K562 (cell line): ENCODE measurements at regions not wholly inside any gene's neighbourhood (a gene's known extent, or its start where the extent isn't known, plus 50 kb on each side); places are given as distances from the start of the nearest gene placed in this dataset.
A peak's percentile ranks its signal among the peaks of the same experiment; 100 is the strongest.

Experiments
- ATF1 ChIP-seq, 2 experiments: fragments of 450-650 bp in 1 of 2; IDR thresholded peaks; 2 replicates each; pipeline ENCODE4 v1.6.1; 2016; ENCODE audit warnings: missing compliant biosample characterization in 1 of 2, missing genetic modification characterization in 1 of 2
- BRD4 ChIP-seq: fragments of 200-600 bp; sonication (generic); IDR thresholded peaks from 2 replicates; pipeline ENCODE4 v1.6.1; 2017; ENCODE audit warnings: inconsistent platforms
- CBFA2T3 ChIP-seq: fragments of 450-650 bp; IDR thresholded peaks from 2 replicates; pipeline ENCODE4 v1.6.1; 2017
- CC2D1A ChIP-seq: fragments of 450-650 bp; IDR thresholded peaks from 2 replicates; pipeline ENCODE4 v1.6.1; 2017; ENCODE audit warnings: mild to moderate bottlenecking
- EP400 ChIP-seq: fragments of 450-650 bp; IDR thresholded peaks from 2 replicates; pipeline ENCODE4 v1.6.1; 2017; ENCODE audit warnings: antibody characterized with exemption, mild to moderate bottlenecking, moderate library complexity
- ERF ChIP-seq: fragments of 450-650 bp; formaldehyde crosslinking; IDR thresholded peaks from 2 replicates; pipeline ENCODE4 v1.4.0; 2020; ENCODE audit warnings: mild to moderate bottlenecking, mixed read lengths
- ETS2 ChIP-seq: IDR thresholded peaks from 2 replicates; pipeline ENCODE4 v1.6.1; 2016; ENCODE audit warnings: borderline replicate concordance, missing genetic modification characterization, mild to moderate bottlenecking, moderate library complexity, missing compliant biosample characterization; ENCODE audit not compliant: poor library complexity, severe bottlenecking
- JUND ChIP-seq, 2 experiments: IDR thresholded peaks; 2 replicates in 1 of 2; 3 replicates in 1 of 2; pipeline ENCODE4 v1.6.1; 2011; ENCODE audit warnings: borderline replicate concordance in 2 of 2, low read depth in 2 of 2, low read length in 2 of 2, improper control_type of control experiment in 1 of 2, missing biosample characterization in 1 of 2, missing genetic modification characterization in 1 of 2, missing genetic modification reagents in 1 of 2
- MAFF ChIP-seq: IDR thresholded peaks from 2 replicates; pipeline ENCODE4 v1.6.1; 2012; ENCODE audit warnings: low read length, improper control_type of control experiment
- MEIS2 ChIP-seq: fragments of 450-650 bp; IDR thresholded peaks from 2 replicates; pipeline ENCODE4 v1.6.1; 2014; ENCODE audit warnings: mild to moderate bottlenecking; ENCODE audit not compliant: partially characterized antibody
- MXI1 ChIP-seq: IDR thresholded peaks from 2 replicates; pipeline ENCODE4 v1.6.1; 2011; ENCODE audit warnings: low read depth, mild to moderate bottlenecking, improper control_type of control experiment, low read length
- NR2C1 ChIP-seq, 2 experiments: fragments of 450-650 bp; IDR thresholded peaks; 2 replicates each; pipeline ENCODE4 v1.6.1; 2017; ENCODE audit warnings: mild to moderate bottlenecking in 2 of 2, antibody characterized with exemption in 1 of 2, inconsistent platforms in 1 of 2, missing compliant biosample characterization in 1 of 2, missing genetic modification characterization in 1 of 2
- NR4A1 ChIP-seq, 2 experiments: fragments of 250-450 bp in 1 of 2; fragments of 450-650 bp in 1 of 2; sonication (Bioruptor Pico) in 1 of 2; IDR thresholded peaks; 2 replicates each; pipeline versions ENCODE4 v1.4.0 to v1.6.1; 2016 to 2020; ENCODE audit warnings: mild to moderate bottlenecking in 2 of 2, missing compliant biosample characterization in 1 of 2, missing genetic modification characterization in 1 of 2, moderate library complexity in 1 of 2
- PCBP2 ChIP-seq: fragments of 200-400 bp; formaldehyde crosslinking; IDR thresholded peaks from 2 replicates; pipeline ENCODE4 v1.6.1; 2018; ENCODE audit warnings: low read length, low read depth, mild to moderate bottlenecking, moderate library complexity; ENCODE audit not compliant: poor library complexity, severe bottlenecking
- RB1 ChIP-seq: fragments of 450-650 bp; IDR thresholded peaks from 2 replicates; pipeline ENCODE4 v1.6.1; 2017; ENCODE audit warnings: low read depth, mild to moderate bottlenecking
- RBM34 ChIP-seq: fragments of 200-400 bp; formaldehyde crosslinking; IDR thresholded peaks from 2 replicates; pipeline ENCODE4 v1.6.1; 2018; ENCODE audit warnings: low read length, borderline replicate concordance; ENCODE audit not compliant: insufficient read depth
- SMARCA4 ChIP-seq: fragments of 450-650 bp; IDR thresholded peaks from 2 replicates; pipeline ENCODE4 v1.6.1; 2016
- XRCC3 ChIP-seq: fragments of 450-650 bp; IDR thresholded peaks from 2 replicates; pipeline ENCODE4 v1.6.1; 2017; ENCODE audit warnings: mild to moderate bottlenecking, moderate library complexity
- XRCC5 ChIP-seq: fragments of 200-400 bp; formaldehyde crosslinking; IDR thresholded peaks from 2 replicates; pipeline ENCODE4 v1.6.1; 2017; ENCODE audit warnings: low read depth, mild to moderate bottlenecking, low read length
- ZBTB26 ChIP-seq: fragments of 450-650 bp; formaldehyde crosslinking; IDR thresholded peaks from 2 replicates; pipeline ENCODE4 v1.4.0; 2022; ENCODE audit warnings: missing genetic modification characterization
- ZNF586 ChIP-seq: fragments of 450-650 bp; formaldehyde crosslinking; conservative IDR thresholded peaks from 2 replicates; pipeline ENCODE4 v1.4.0; 2020; ENCODE audit warnings: mild to moderate bottlenecking, moderate library complexity
- ZNF707 ChIP-seq: fragments of 250-450 bp; sonication (Bioruptor Pico); conservative IDR thresholded peaks from 2 replicates; pipeline ENCODE4 v1.8.0; 2022; ENCODE audit warnings: inconsistent platforms, mild to moderate bottlenecking, moderate library complexity
- ZNF77 ChIP-seq: fragments of 250-450 bp; sonication (Bioruptor Pico); IDR thresholded peaks from 2 replicates; pipeline ENCODE4 v1.5.0; 2020
- TF ChIP-seq, protein P1 (sequence below): fragments of 250-450 bp; sonication (Bioruptor Pico); IDR thresholded peaks from 2 replicates; pipeline ENCODE4 v1.4.0; 2020; ENCODE audit warnings: mild to moderate bottlenecking, moderate library complexity, borderline replicate concordance
- TF ChIP-seq, protein P2 (sequence below): fragments of 450-650 bp; formaldehyde crosslinking; IDR thresholded peaks from 2 replicates; pipeline ENCODE4 v1.4.0; 2022; ENCODE audit warnings: mild to moderate bottlenecking, moderate library complexity

GRCh38 chr2:12106440-12107080 is 360.1 kb downstream of the LPIN1 start (continued):
- TF ChIP-seq, protein P1, sequence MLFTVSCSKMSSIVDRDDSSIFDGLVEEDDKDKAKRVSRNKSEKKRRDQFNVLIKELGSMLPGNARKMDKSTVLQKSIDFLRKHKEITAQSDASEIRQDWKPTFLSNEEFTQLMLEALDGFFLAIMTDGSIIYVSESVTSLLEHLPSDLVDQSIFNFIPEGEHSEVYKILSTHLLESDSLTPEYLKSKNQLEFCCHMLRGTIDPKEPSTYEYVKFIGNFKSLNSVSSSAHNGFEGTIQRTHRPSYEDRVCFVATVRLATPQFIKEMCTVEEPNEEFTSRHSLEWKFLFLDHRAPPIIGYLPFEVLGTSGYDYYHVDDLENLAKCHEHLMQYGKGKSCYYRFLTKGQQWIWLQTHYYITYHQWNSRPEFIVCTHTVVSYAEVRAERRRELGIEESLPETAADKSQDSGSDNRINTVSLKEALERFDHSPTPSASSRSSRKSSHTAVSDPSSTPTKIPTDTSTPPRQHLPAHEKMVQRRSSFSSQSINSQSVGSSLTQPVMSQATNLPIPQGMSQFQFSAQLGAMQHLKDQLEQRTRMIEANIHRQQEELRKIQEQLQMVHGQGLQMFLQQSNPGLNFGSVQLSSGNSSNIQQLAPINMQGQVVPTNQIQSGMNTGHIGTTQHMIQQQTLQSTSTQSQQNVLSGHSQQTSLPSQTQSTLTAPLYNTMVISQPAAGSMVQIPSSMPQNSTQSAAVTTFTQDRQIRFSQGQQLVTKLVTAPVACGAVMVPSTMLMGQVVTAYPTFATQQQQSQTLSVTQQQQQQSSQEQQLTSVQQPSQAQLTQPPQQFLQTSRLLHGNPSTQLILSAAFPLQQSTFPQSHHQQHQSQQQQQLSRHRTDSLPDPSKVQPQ (CRISPR knock-in tag), result no peak
- TF ChIP-seq XRCC3 (no peak), MEIS2 (peak; percentile 75), ZNF586 (CRISPR knock-in tag) (no peak), ATF1 (CRISPR knock-in tag; IDR thresholded peaks at IDR 0.05) (no peak), ATF1 (tag; IDR thresholded peaks at IDR 0.05) (peak; percentile 77), BRD4 (no peak), MAFF (no peak; the same call in 1 of the 2 replicates), NR4A1 (CRISPR knock-in tag; IDR thresholded peaks at IDR 0.05) (no peak; the same call in 1 of the 2 replicates), NR4A1 (tag; IDR thresholded peaks at IDR 0.05) (no peak), ZNF77 (CRISPR knock-in tag) (no peak), CBFA2T3 (peak; percentile 98), ZNF707 (CRISPR knock-in tag) (no peak), SMARCA4 (peak; percentile 97), ZBTB26 (CRISPR knock-in tag) (no peak), XRCC5 (no peak), NR2C1 (IDR thresholded peaks at IDR 0.05) (no peak), NR2C1 (tag; IDR thresholded peaks at IDR 0.05) (no peak), ERF (no peak), PCBP2 (no peak), RB1 (no peak), RBM34 (no peak), CC2D1A (peak; percentile 89), EP400 (peak; percentile 76), JUND (IDR thresholded peaks at IDR 0.05; ENCODE audit: borderline replicate concordance, low read depth, low read length) (peak; percentile 100), JUND (tag; IDR thresholded peaks at IDR 0.05; ENCODE audit: borderline replicate concordance, low read depth, low read length) (peak; percentile 99; the same call in 2 of the 3 replicates), MXI1 (peak; percentile 74; the same call in 1 of the 2 replicates), ETS2 (tag) (no peak)
- TF ChIP-seq, protein P2, sequence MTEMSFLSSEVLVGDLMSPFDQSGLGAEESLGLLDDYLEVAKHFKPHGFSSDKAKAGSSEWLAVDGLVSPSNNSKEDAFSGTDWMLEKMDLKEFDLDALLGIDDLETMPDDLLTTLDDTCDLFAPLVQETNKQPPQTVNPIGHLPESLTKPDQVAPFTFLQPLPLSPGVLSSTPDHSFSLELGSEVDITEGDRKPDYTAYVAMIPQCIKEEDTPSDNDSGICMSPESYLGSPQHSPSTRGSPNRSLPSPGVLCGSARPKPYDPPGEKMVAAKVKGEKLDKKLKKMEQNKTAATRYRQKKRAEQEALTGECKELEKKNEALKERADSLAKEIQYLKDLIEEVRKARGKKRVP (CRISPR knock-in tag), result no peak
